B cell (primary cell): ENCODE measurements at regions not wholly inside any gene's neighbourhood (a gene's known extent, or its start where the extent isn't known, plus 50 kb on each side); places are given as distances from the start of the nearest gene placed in this dataset.

ENCODE experiments used
- ATAC-seq: fragments of 200-7000 bp; cut with Tn5 transposase; one replicate; pipeline ENCODE4 v1.10.0; 2021; ENCODE audit warnings: low read depth, mild to moderate bottlenecking, moderate number of reproducible peaks, moderate library complexity
- CTCF ChIA-PET: fragments of 350-600 bp; sonication (Branson Sonifier 250); formaldehyde crosslinking; loops from one replicate; lab custom pipeline; 2021; ENCODE audit warnings: antibody characterized with exemption, inconsistent platforms; lab: Charles Lee
- POLR2A ChIA-PET: fragments of 350-600 bp; sonication (Branson Sonifier 250); formaldehyde crosslinking; loops from one replicate; lab custom pipeline; 2021; ENCODE audit warnings: antibody characterized with exemption; lab: Charles Lee
- DNase-seq: peaks from one replicate; pipeline ENCODE4 v3.0.0; 2013
- H2AFZ ChIP-seq: 2 replicates; pipeline ENCODE4 v1.6.1; 2012; ENCODE audit warnings: mild to moderate bottlenecking, low read depth, low read length; ENCODE audit not compliant: insufficient read depth, poor library complexity, severe bottlenecking
- H3K27ac ChIP-seq, 2 donors: 1 replicate in 1 of 2; 2 replicates in 1 of 2; pipeline ENCODE4 v1.5.1; 2012 to 2013; ENCODE audit warnings: low read length in 2 of 2, mild to moderate bottlenecking in 2 of 2, moderate library complexity in 1 of 2
- H3K27me3 ChIP-seq, 4 experiments: fragments of 200-600 bp in 1 of 4; sonication (generic) in 1 of 4; replicated peaks in 1 of 4; 1 replicate in 2 of 4; 2 replicates in 2 of 4; pipeline versions ENCODE4 v1.6.1 to v1.7.0; 2013 to 2016; ENCODE audit warnings: low read length in 3 of 4, mild to moderate bottlenecking in 2 of 4, mixed read lengths in 1 of 4, moderate library complexity in 1 of 4; ENCODE audit not compliant: insufficient read depth in 4 of 4, control insufficient read depth in 3 of 4; ENCODE audit errors: control extremely low read depth in 1 of 4
- H3K36me3 ChIP-seq, 2 experiments: replicated peaks in 1 of 2; 1 replicate in 1 of 2; 2 replicates in 1 of 2; pipeline versions ENCODE4 v1.6.1 to v1.7.1; 2013; ENCODE audit warnings: low read length in 1 of 2; ENCODE audit not compliant: insufficient read depth in 2 of 2, control insufficient read depth in 1 of 2; ENCODE audit errors: control extremely low read depth in 1 of 2, extremely low read depth in 1 of 2
- H3K4me1 ChIP-seq, 2 donors: fragments of 200-600 bp in 1 of 2; sonication (generic) in 1 of 2; 1 replicate in 1 of 2; 2 replicates in 1 of 2; pipeline versions ENCODE4 v1.5.1 to v1.6.1; 2013 to 2017; ENCODE audit warnings: low read length in 2 of 2; ENCODE audit not compliant: control insufficient read depth in 2 of 2, insufficient read depth in 2 of 2
- H3K4me2 ChIP-seq: replicated peaks from 2 replicates; pipeline ENCODE3; 2012; ENCODE audit warnings: mild to moderate bottlenecking, low read depth, low read length; ENCODE audit not compliant: poor library complexity, severe bottlenecking
- H3K4me3 ChIP-seq, 5 experiments: fragments of 200-600 bp in 1 of 5; sonication (generic) in 1 of 5; 1 replicate in 3 of 5; 2 replicates in 2 of 5; pipeline versions ENCODE4 v1.5.1 to v1.7.0; 2011 to 2016; ENCODE audit warnings: low read length in 4 of 5, mild to moderate bottlenecking in 4 of 5, low read depth in 2 of 5, control low read depth in 1 of 5, moderate library complexity in 1 of 5; ENCODE audit not compliant: insufficient read depth in 1 of 5; ENCODE audit errors: control extremely low read depth in 1 of 5, extremely low read depth in 1 of 5
- H3K79me2 ChIP-seq: fragments of 200-600 bp; sonication (generic); one replicate; pipeline ENCODE4 v1.6.0; 2016; ENCODE audit warnings: low read length; ENCODE audit not compliant: control insufficient read depth, insufficient read depth
- H3K9ac ChIP-seq: fragments of 200-600 bp; sonication (generic); 2 replicates; pipeline ENCODE4 v1.6.1; 2017; ENCODE audit warnings: mild to moderate bottlenecking, low read length, moderate library complexity
- H3K9me3 ChIP-seq, 3 donors: one replicate each; pipeline versions ENCODE4 v1.6.1 to v1.7.1; 2013; ENCODE audit warnings: low read length in 2 of 3; ENCODE audit not compliant: control insufficient read depth in 2 of 3, insufficient read depth in 1 of 3; ENCODE audit errors: control extremely low read depth in 1 of 3
- H4K20me1 ChIP-seq: 2 replicates; pipeline ENCODE4 v1.6.0; 2012; ENCODE audit warnings: mild to moderate bottlenecking, low read length; ENCODE audit not compliant: insufficient read depth, control insufficient read depth, poor library complexity, severe bottlenecking
- H3K27ac Mint-ChIP-seq: one replicate; pipeline ENCODE4 v1.8.0; 2021; ENCODE audit warnings: mixed read lengths
- H3K27me3 Mint-ChIP-seq: one replicate; pipeline ENCODE4 v1.8.0; 2021; ENCODE audit warnings: mixed read lengths
- H3K4me1 Mint-ChIP-seq: one replicate; pipeline ENCODE4 v1.8.0; 2021; ENCODE audit warnings: mixed read lengths
- H3K4me3 Mint-ChIP-seq: one replicate; pipeline ENCODE4 v1.8.0; 2021; ENCODE audit warnings: mixed read lengths
- H3K9me3 Mint-ChIP-seq: one replicate; pipeline ENCODE4 v1.8.0; 2022; ENCODE audit warnings: mixed read lengths; ENCODE audit not compliant: insufficient read depth
- EZH2 ChIP-seq: IDR thresholded peaks from 2 replicates; pipeline ENCODE4 v1.6.1; 2012; ENCODE audit warnings: borderline replicate concordance, low read depth, mild to moderate bottlenecking, moderate library complexity, low read length; ENCODE audit not compliant: insufficient read depth, poor library complexity, severe bottlenecking
- WGBS: methylation state at CpG from one replicate; pipeline ENCODE4 v1.1.5; 2013; ENCODE audit warnings: missing lambda C conversion rate; ENCODE audit not compliant: insufficient coverage; 5-methylcytosine and 5-hydroxymethylcytosine counted together
- intact Hi-C: fragments of 100-400 bp; cut with micrococcal nuclease; formaldehyde crosslinking; loops from one replicate; pipeline ENCODE4 v1.10.0; 2022
- TF ChIP-seq, protein P1 (sequence below): fragments of 200-600 bp; IDR thresholded peaks from one replicate; pipeline ENCODE4 v1.8.0; 2022; ENCODE audit warnings: antibody characterized with exemption, mild to moderate bottlenecking

DNA sequence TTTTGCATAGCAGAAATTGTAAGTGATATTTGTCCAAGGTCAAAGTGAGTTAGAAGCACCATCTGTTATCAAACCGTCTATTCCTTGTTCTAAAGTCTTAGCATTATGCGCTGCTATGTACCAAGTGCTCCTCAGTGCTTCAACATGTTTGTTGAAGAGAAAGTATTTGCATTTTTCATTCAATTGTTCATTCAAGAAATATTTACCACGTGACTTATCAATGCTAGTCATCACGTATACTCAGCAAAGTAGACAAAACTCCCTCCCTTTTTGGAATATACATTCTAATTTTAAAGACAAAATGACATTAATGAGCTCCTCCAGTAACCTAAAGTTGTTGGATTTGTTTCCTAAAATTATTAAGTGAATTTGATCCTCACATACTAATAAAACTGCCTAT is 388.0 kb upstream of the CDH8 start:
- Histone ChIP-seq H3K4me3 (no peak overlapping the region), H2AFZ (no peak overlapping the region), H3K36me3 (no peaks in the 10 kb centered on the region), H3K4me2 (no peak overlapping the region), H3K9ac (no peak overlapping the region), H3K9me3 (no peaks in the 10 kb centered on the region), H3K27me3 (no peaks in the 10 kb centered on the region), H3K4me1 (no peaks in the 10 kb centered on the region), H3K27ac (no peak overlapping the region), H4K20me1 (no peaks in the 10 kb centered on the region), H3K79me2 (no peaks in the 10 kb centered on the region)
- H3K27me3 Mint-ChIP-seq: no peaks in the 10 kb centered on the region
- peaks cover 4% of the 10 kb centered on the region for H3K9me3 Mint-ChIP-seq
- ChIA-PET CTCF (no interaction called here), POLR2A (no interaction called here)
- ATAC-seq: no peak
- DNase-seq: no peak
- intact Hi-C loops: no loop called here
- H3K4me3 Mint-ChIP-seq: no peak overlapping the region
- no CpG with 5 or more reads among the region's 4 CpGs for WGBS
- TF ChIP-seq EZH2: no peak
- TF ChIP-seq, protein P1, sequence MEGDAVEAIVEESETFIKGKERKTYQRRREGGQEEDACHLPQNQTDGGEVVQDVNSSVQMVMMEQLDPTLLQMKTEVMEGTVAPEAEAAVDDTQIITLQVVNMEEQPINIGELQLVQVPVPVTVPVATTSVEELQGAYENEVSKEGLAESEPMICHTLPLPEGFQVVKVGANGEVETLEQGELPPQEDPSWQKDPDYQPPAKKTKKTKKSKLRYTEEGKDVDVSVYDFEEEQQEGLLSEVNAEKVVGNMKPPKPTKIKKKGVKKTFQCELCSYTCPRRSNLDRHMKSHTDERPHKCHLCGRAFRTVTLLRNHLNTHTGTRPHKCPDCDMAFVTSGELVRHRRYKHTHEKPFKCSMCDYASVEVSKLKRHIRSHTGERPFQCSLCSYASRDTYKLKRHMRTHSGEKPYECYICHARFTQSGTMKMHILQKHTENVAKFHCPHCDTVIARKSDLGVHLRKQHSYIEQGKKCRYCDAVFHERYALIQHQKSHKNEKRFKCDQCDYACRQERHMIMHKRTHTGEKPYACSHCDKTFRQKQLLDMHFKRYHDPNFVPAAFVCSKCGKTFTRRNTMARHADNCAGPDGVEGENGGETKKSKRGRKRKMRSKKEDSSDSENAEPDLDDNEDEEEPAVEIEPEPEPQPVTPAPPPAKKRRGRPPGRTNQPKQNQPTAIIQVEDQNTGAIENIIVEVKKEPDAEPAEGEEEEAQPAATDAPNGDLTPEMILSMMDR: no peak
- no peak overlapping the region for H3K27ac Mint-ChIP-seq
- H3K4me1 Mint-ChIP-seq: no peaks in the 10 kb centered on the region

DNA sequence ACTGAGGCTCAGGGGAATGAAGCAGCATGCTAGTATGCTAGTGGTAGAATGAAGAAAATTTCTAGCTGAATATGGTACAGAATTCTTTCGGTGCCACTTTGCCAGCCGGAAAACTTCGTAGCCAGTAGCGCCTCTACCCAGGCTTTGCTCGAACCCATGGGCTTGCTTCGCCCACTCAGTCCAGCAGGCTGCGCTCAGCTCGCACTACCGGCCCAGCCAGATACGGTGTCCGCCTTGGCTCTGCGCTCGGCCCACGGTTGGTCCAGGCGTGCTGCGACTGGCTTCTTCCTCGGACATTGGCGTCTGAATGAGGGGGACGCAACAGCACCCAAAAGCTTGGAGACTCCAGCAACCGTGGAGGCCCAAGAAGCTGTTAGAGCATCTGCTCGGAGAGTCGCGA is 372.5 kb upstream of the CDH8 start:
- Histone ChIP-seq H3K36me3 (no peaks in the 10 kb centered on the region), H3K9ac (no peak overlapping the region), H4K20me1 (no peaks in the 10 kb centered on the region), H3K4me2 (no peak overlapping the region), H3K27ac (no peak overlapping the region), H3K27me3 (no peaks in the 10 kb centered on the region), H3K4me1 (no peaks in the 10 kb centered on the region), H3K9me3 (peaks cover 0 to 11% (median 0%) of the 10 kb centered on the region in 3 donors), H3K4me3 (no peak overlapping the region), H3K79me2 (no peaks in the 10 kb centered on the region), H2AFZ (no peak overlapping the region)
- Mint-ChIP-seq H3K27ac (no peak overlapping the region), H3K27me3 (no peaks in the 10 kb centered on the region), H3K4me1 (no peaks in the 10 kb centered on the region), H3K4me3 (no peak overlapping the region), H3K9me3 (peaks cover 2% of the 10 kb centered on the region)
- TF ChIP-seq EZH2: no peak
- TF ChIP-seq, protein P1: no peak
- WGBS: 73% methylated on average over 19 of the region's 23 CpGs
- DNase-seq: no peak
- POLR2A ChIA-PET: no interaction called here
- no peak for ATAC-seq
- CTCF ChIA-PET: no interaction called here
- intact Hi-C loops: no loop called here
